A673 (cell line): ENCODE measurements at regions not wholly inside any gene's neighbourhood (a gene's known extent, or its start where the extent isn't known, plus 50 kb on each side); places are given as distances from the start of the nearest gene placed in this dataset.

ENCODE experiments used
- BruUV-seq: library from RNA; stranded (reverse); fragments of 400-500 nt; replicated peaks from 2 replicates; lab custom pipeline; 2021; lab: Mats Ljungman, UMichigan
- CTCF ChIA-PET: fragments of 300-600 bp; sonication (Branson Sonifier 250); formaldehyde crosslinking; loops from one replicate; lab custom pipeline; 2022; ENCODE audit warnings: antibody characterized with exemption; lab: Charles Lee
- POLR2A ChIA-PET: fragments of 300-600 bp; sonication (Branson Sonifier 250); formaldehyde crosslinking; loops from one replicate; lab custom pipeline; 2022; ENCODE audit warnings: antibody characterized with exemption; ENCODE audit not compliant: low non-redundant PET; lab: Charles Lee
- DNase-seq: peaks from one replicate; pipeline ENCODE4 v3.0.0-alpha.2; 2015; ENCODE audit warnings: low spot score
- H3K27ac ChIP-seq: fragments of 200-600 bp; sonication (generic); 2 replicates; pipeline ENCODE4 v1.5.1; 2016; ENCODE audit warnings: mixed run types, low read depth, mild to moderate bottlenecking, mixed read lengths, antibody characterized with exemption, low read length; ENCODE audit not compliant: poor library complexity, severe bottlenecking
- H3K27me3 ChIP-seq: fragments of 200-600 bp; sonication (generic); replicated peaks from 2 replicates; pipeline ENCODE4 v1.6.1; 2017; ENCODE audit warnings: mixed run types, low read depth, mild to moderate bottlenecking, mixed read lengths, antibody characterized with exemption, low read length; ENCODE audit not compliant: insufficient read depth, poor library complexity
- H3K36me3 ChIP-seq: fragments of 200-600 bp; sonication (generic); 2 replicates; pipeline ENCODE4 v1.6.1; 2016; ENCODE audit warnings: mixed run types, mild to moderate bottlenecking, mixed read lengths, antibody characterized with exemption, low read length; ENCODE audit not compliant: insufficient read depth, poor library complexity, severe bottlenecking
- H3K4me1 ChIP-seq: fragments of 200-600 bp; sonication (generic); 2 replicates; pipeline ENCODE4 v1.6.1; 2017; ENCODE audit warnings: mixed run types, mild to moderate bottlenecking, mixed read lengths, antibody characterized with exemption, low read length; ENCODE audit not compliant: insufficient read depth, poor library complexity, severe bottlenecking
- H3K4me3 ChIP-seq: fragments of 200-600 bp; sonication (generic); 2 replicates; pipeline ENCODE4 v1.5.1; 2016; ENCODE audit warnings: low read depth, mixed run types, mild to moderate bottlenecking, mixed read lengths, low read length; ENCODE audit not compliant: poor library complexity, severe bottlenecking
- H3K9me3 ChIP-seq: fragments of 200-600 bp; sonication (generic); 2 replicates; pipeline ENCODE4 v1.6.1; 2016; ENCODE audit warnings: mixed run types, low read depth, mild to moderate bottlenecking, mixed read lengths, antibody characterized with exemption, low read length; ENCODE audit not compliant: poor library complexity, severe bottlenecking
- CTCF ChIP-seq: fragments of 300-800, 200-600 bp; sonication (generic); conservative IDR thresholded peaks from 2 replicates; pipeline ENCODE4 v1.5.1; 2017; ENCODE audit warnings: low read depth, mild to moderate bottlenecking, antibody characterized with exemption, low read length, moderate library complexity, mixed read lengths
- EZH2 ChIP-seq: fragments of 200-600 bp; sonication (generic); IDR thresholded peaks from 2 replicates; pipeline ENCODE4 v1.6.1; 2017; ENCODE audit warnings: borderline replicate concordance, low read depth, mild to moderate bottlenecking, mixed read lengths, antibody characterized with exemption, low read length; ENCODE audit not compliant: poor library complexity, severe bottlenecking
- intact Hi-C: fragments of 100-400 bp; cut with micrococcal nuclease; formaldehyde crosslinking; loops from one replicate; pipeline ENCODE4 v1.10.0; 2022; ENCODE audit not compliant: unreplicated experiment

GRCh38 chr11:80733790-80734189 lies 1293.0 kb upstream of the TENM4 start:
- no TSS peak for BruUV-seq
- no peak for DNase-seq
- ChIA-PET POLR2A (no interaction called here), CTCF (no interaction called here)
- H3K36me3 ChIP-seq: no peaks in the 10 kb centered on the region
- no peaks in the 10 kb centered on the region for H3K9me3 ChIP-seq
- intact Hi-C loops: no loop called here
- no peaks in the 10 kb centered on the region for H3K4me1 ChIP-seq
- no peak overlapping the region for H3K4me3 ChIP-seq
- TF ChIP-seq CTCF (no peak), EZH2 (no peak)
- no peak overlapping the region for H3K27ac ChIP-seq
- no peaks in the 10 kb centered on the region for H3K27me3 ChIP-seq

- Histone ChIP-seq H3K27ac (no peak overlapping the region), H3K27me3 (no peaks in the 10 kb centered on the region), H3K4me3 (no peak overlapping the region), H3K36me3 (no peaks in the 10 kb centered on the region), H3K9me3 (no peaks in the 10 kb centered on the region), H3K4me1 (no peaks in the 10 kb centered on the region)
- CTCF ChIA-PET: no interaction called here
- TF ChIP-seq EZH2 (no peak), CTCF (no peak)
- BruUV-seq: no TSS peak
- POLR2A ChIA-PET: no interaction called here
- no peak for DNase-seq
- intact Hi-C loops: no loop called here
Measured at GRCh38 chr11:80733361-80733760, 1292.5 kb upstream of the TENM4 start.

- TF ChIP-seq EZH2 (no peak), CTCF (peak; percentile 68)
- ChIA-PET POLR2A (no interaction called here), CTCF (no interaction called here)
- intact Hi-C loops: loop anchor here (10.0 kb wide), 2 partner anchors 277 to 507 kb away; no protein-coding TSS in a partner anchor
- no peaks in the 10 kb centered on the region for H3K9me3 ChIP-seq
- peak; percentile 66 for DNase-seq
- no peak overlapping the region for H3K27ac ChIP-seq
- BruUV-seq: no TSS peak
- no peaks in the 10 kb centered on the region for H3K27me3 ChIP-seq
- H3K4me3 ChIP-seq: no peak overlapping the region
- H3K36me3 ChIP-seq: no peaks in the 10 kb centered on the region
- H3K4me1 ChIP-seq: peaks cover 11% of the 10 kb centered on the region
Measured at GRCh38 chr11:80727315-80727714, 1286.5 kb upstream of the TENM4 start.
